NCI-H1930 (cell line): ENCODE measurements at regions not wholly inside any gene's neighbourhood (a gene's known extent, or its start where the extent isn't known, plus 50 kb on each side); places are given as distances from the start of the nearest gene placed in this dataset.
"Not testable (repeated sequence)": the region's sequence is repeated elsewhere in the genome, so short reads cannot be mapped to it uniquely, and the experiment has no call there.

Experiments used
- DNase-seq, 2 experiments: peaks; one replicate each; lab custom pipeline; 2025; lab: John Stamatoyannopoulos, UW

- DNase-seq: no peak
Measured at GRCh38 chr2:138218397-138218796, 254.1 kb downstream of the HNMT start.

- no peak for DNase-seq
Measured at GRCh38 chr2:138219961-138220360, 255.7 kb downstream of the HNMT start.

GRCh38 chr2:138221358-138221757 lies 257.1 kb downstream of the HNMT start:
- no peak for DNase-seq

GRCh38 chr2:138223319-138223718 lies 259.0 kb downstream of the HNMT start:
- DNase-seq: no peak

- DNase-seq: no peak
Measured at GRCh38 chr2:138227195-138227594, 262.9 kb downstream of the HNMT start.

GRCh38 chr2:138228101-138228500 lies 263.8 kb downstream of the HNMT start:
- DNase-seq: no peak

GRCh38 chr2:138234265-138234664 lies 267.3 kb upstream of the SPOPL start:
- no peak for DNase-seq

- DNase-seq: no peak
Measured at GRCh38 chr2:138235041-138235440, 266.5 kb upstream of the SPOPL start.

- DNase-seq: no peak
Measured at GRCh38 chr2:138236142-138236541, 265.4 kb upstream of the SPOPL start.

DNA sequence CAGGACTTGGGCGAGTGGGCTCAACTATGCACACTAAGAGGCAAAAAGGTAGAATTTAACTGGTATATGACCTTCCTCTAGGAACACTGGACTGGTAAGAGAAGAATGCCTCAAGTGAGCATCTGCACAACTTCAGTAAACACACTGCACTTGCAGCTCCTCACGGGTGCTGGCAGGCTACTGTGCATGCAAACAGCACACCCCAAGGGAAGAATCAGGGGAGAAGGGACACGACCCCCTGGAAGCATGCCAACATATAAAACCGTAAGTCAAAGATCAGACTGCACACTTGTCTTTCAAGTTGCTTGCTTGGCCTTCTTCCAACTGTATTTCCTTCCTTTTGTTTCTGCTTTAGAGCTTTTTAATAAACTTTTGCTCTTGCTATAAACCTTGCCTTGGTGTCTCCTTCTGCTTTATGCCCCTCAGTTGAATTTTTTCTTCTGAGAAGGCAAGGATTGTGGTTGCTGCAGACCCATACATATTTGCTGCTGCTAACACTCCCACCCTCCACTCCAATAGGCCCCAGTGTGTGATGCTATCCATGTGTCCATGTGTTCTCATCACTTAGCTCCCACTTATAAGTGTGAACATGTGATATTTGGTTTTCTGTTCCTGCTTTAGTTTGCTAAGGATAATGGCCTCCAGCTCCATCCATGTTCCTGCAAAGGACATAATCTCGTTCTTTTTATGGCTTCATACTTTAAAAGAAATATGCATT lies 263.7 kb upstream of the SPOPL start:
- no peak for DNase-seq

GRCh38 chr2:138238908-138239307 lies 262.7 kb upstream of the SPOPL start:
- no peak for DNase-seq

DNA sequence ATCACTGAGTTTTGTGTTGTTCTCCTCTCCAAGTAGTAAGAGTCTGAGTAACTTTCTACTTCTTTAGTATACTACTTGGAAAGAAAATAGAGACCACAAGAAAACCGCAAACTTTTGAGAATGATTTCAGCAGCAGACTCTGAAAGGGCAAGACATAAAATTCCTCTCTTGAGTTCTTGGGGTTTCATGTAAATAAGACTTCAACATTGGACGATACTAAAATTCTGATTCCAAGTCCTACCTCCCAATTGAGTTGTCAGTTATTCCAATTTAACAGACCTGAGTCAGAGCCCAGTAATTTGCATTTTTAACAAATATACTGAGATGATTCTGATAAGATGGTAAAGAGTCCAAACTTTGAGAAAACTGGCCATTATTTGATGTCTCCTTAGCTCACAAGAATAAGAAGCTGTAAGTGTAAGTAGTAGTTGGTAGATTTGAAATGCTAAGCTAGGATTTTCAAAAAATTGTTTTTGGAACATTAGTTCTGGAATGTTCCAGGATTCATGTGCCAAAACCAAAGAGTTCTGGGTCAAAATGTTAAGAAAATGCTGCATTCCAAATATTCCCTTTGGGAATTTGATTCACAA lies 261.6 kb upstream of the SPOPL start:
- DNase-seq: no peak

DNA sequence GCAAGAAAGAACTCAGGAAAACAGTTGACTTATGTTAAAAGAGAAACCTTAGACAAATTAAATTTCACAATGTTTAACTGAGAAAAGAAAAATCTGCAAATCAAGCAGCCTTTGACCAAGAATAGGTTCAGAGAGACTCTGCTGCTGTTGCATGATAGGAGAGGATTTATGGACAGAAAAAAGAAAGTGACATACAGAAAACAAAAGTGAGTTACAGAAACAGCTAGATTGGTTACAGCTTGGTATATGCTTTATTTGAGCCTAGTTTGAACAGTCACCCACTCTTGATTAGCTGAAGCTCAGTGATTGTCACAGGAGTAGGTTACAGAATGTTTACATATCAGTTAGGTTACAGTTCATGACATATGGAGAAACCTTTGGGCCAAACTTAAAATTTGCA lies 258.2 kb upstream of the SPOPL start:
- DNase-seq: no peak

- DNase-seq: no peak
Measured at GRCh38 chr2:138244501-138244925, 257.1 kb upstream of the SPOPL start.

DNA sequence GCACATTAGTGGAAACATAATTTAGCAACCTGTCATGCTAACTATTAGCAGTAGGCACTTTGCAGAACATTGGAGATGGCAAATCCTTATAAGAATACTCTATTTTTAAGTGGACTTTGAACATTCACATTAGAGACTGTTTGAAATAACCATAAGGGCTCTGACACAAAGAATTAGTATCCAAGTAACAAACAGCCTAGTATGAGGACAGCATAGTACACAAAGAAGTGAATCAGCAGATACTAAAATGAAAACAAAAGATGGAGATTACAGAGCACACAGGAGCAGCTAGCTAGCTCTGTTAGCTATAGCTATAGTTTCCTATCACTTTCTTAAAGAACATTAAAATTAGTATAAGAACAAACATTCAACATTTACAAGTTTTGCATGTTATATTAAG lies 256.3 kb upstream of the SPOPL start:
- no peak for DNase-seq

GRCh38 chr2:138247302-138247701 lies 254.3 kb upstream of the SPOPL start:
- no peak for DNase-seq

DNA sequence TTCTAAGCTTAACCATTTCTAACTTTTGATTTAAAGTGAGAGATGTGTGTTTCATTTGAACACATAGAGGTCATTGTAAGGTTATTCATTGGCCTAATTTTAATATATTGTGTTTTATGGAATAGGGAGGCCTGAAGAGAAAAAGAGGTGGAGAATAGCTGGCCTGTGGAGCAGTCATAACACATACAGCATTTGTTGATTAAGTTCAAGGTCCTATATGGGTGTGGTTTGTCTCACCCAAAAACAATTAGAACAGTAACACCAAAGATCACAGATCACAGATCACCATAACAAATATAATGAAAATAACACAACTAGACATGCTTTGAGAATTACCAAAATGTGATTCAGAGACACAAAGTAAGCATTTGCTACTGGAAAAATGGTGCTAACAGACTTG lies 252.4 kb upstream of the SPOPL start:
- no peak for DNase-seq

DNA sequence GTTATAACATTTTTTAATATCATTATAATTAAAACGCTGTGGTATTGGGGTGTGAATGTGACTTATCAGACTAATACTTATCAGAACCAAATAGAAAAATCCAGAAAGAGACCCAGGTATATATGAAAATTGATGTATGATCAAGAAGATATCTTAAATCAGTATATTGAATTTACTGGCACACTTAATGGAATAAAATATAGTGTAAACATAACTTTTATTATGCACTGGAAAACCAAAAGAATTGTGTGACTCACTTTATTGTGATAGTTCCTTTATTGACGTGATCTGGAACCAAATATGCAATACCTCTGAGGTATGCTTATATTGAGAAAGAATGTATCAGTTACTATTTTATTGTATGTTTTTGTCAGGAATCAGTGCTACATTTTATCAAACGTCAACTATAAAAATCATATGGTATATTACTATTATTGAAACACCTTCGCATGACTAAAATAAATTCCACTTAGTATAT lies 250.7 kb upstream of the SPOPL start:
- not testable (repeated sequence) for DNase-seq

- no peak for DNase-seq
Measured at GRCh38 chr2:138252587-138252986, 249.0 kb upstream of the SPOPL start.

DNA sequence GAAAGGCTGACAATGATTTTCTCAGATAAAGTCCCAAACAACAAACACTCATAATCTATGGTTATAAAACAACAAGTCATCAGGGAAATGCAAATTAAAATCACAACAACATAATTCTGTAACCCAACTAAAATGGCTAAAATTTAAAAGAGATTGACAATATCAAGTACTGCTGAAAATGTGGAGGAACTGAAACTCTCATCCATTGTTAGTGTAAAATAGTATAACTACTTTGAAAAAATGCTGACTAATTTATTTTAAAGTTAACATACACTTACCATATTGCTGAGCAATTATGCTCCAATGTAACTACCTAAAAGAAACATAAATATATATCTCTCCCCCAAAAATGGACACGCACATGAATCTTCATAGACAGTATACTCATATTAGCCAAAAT lies 245.9 kb upstream of the SPOPL start:
- no peak for DNase-seq

DNA sequence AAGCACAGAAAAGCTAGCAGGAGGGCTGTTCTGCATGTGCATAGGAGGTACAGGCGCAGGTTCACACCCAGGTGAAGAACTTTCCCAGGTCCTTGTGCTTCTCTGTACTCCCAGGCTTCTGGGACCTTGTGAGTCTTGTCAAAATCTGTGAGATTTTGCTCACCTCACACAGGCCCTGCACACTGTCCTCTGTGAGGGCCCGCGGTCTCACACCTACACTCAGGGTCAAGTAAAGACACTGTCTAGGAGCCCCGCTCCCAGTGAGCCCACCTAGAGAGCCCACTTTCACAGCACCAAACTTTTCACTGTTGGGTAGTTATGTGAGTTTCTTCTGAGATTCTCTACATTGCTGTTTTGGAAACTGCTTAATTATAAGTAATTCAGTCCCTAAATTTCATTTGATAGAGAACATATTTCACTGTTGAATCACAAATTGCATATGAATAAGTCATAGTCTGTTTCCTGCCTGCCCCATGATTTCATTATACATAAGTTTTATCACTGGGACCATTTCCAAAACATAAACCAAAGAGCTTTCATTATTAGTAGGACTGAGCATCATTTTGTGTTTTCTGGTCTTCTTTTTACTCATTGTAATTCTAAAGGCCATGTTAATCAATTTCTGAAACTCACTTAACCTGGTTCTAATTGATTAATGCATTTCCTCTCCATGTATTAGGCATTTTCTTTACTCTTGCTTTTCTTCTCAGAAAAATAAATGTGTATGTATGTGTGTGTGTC lies 234.2 kb upstream of the SPOPL start:
- no peak for DNase-seq

DNA sequence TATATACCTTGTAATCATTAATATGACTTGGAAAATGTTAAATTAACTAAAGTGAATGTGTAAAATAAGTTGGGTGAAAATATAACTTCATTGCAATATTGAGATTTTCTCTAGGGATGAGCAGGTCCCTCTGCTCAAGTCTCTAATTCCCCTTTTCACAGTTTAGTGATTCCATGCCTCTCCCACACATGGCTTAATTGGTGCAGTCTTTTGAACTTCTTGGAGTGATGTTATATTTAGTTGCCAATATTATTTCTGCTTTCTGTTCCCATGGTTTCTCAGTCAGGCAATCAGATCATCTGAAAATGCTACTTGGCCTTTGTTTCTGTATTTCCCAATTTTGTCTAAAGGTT lies 233.7 kb upstream of the SPOPL start:
- no peak for DNase-seq

GRCh38 chr2:138269765-138270164 lies 231.8 kb upstream of the SPOPL start:
- DNase-seq: no peak
